ENCODE measurements at regions not wholly inside any gene's neighbourhood (a gene's known extent, or its start where the extent isn't known, plus 50 kb on each side); places are given as distances from the start of the nearest gene placed in this dataset.

GRCh38 chr1:212207822-212208520, 77.2 kb upstream of the PPP2R5A start:
- no peaks in the 10 kb centered on the region for H3K36me3 Mint-ChIP-seq

GRCh38 chr1:212208978-212209644, 76.1 kb upstream of the PPP2R5A start:
- no peak overlapping the region for H3K27ac Mint-ChIP-seq
- no peak for ATAC-seq

More at GRCh38 chr1:212207822-212208520, 77.2 kb upstream of the PPP2R5A start:
- Mint-ChIP-seq H3K4me3 (no peak overlapping the region), H3K27ac (no peak overlapping the region), H3K9me3 (no peaks in the 10 kb centered on the region), H3K4me1 (no peaks in the 10 kb centered on the region)
- DNase-seq (ENCODE audit: low spot score in 2 of 2) (no peak), ATAC-seq (no peak)

GRCh38 chr1:212211371-212211770, 73.8 kb upstream of the PPP2R5A start:
- H3K27ac Mint-ChIP-seq: no peak overlapping the region
- ATAC-seq: no peak

More at GRCh38 chr1:212208978-212209644, 76.1 kb upstream of the PPP2R5A start:
- Mint-ChIP-seq H3K4me1 (no peaks in the 10 kb centered on the region), H3K4me3 (no peak overlapping the region), H3K9me3 (no peaks in the 10 kb centered on the region), H3K36me3 (no peaks in the 10 kb centered on the region)
- no peak for DNase-seq (ENCODE audit: low spot score in 2 of 2)

GRCh38 chr1:212212343-212212742, 72.9 kb upstream of the PPP2R5A start:
- H3K4me3 Mint-ChIP-seq: no peak overlapping the region
- no peaks in the 10 kb centered on the region for H3K9me3 Mint-ChIP-seq
- ATAC-seq (no peak), DNase-seq (ENCODE audit: low spot score in 2 of 2) (no peak)
- no peaks in the 10 kb centered on the region for H3K4me1 Mint-ChIP-seq
- no peak overlapping the region for H3K27ac Mint-ChIP-seq
- no peaks in the 10 kb centered on the region for H3K36me3 Mint-ChIP-seq

More at GRCh38 chr1:212211371-212211770, 73.8 kb upstream of the PPP2R5A start:
- H3K4me1 Mint-ChIP-seq: no peaks in the 10 kb centered on the region
- DNase-seq (ENCODE audit: low spot score in 2 of 2): no peak
- H3K9me3 Mint-ChIP-seq: no peaks in the 10 kb centered on the region
- H3K36me3 Mint-ChIP-seq: no peaks in the 10 kb centered on the region
- H3K4me3 Mint-ChIP-seq: no peak overlapping the region

- Mint-ChIP-seq H3K27ac (peak overlapping the region; percentile 26), H3K4me3 (no peak overlapping the region), H3K4me1 (no peaks in the 10 kb centered on the region), H3K9me3 (no peaks in the 10 kb centered on the region), H3K36me3 (no peaks in the 10 kb centered on the region)
- ATAC-seq: no peak
- DNase-seq (ENCODE audit: low spot score in 2 of 2): no peak
These were observed 72.3 kb upstream of the PPP2R5A start for GRCh38 chr1:212212906-212213305.

GRCh38 chr1:212213784-212214183, 71.4 kb upstream of the PPP2R5A start:
- H3K4me1 Mint-ChIP-seq: peaks cover 9% of the 10 kb centered on the region
- H3K9me3 Mint-ChIP-seq: no peaks in the 10 kb centered on the region
- H3K36me3 Mint-ChIP-seq: no peaks in the 10 kb centered on the region

GRCh38 chr1:212214325-212214724, 70.9 kb upstream of the PPP2R5A start:
- Mint-ChIP-seq H3K27ac (no peak overlapping the region), H3K36me3 (no peaks in the 10 kb centered on the region), H3K4me1 (peaks cover 14% of the 10 kb centered on the region), H3K4me3 (no peak overlapping the region), H3K9me3 (no peaks in the 10 kb centered on the region)
- ATAC-seq (no peak), DNase-seq (ENCODE audit: low spot score in 2 of 2) (no peak)

More at GRCh38 chr1:212213784-212214183, 71.4 kb upstream of the PPP2R5A start:
- DNase-seq (ENCODE audit: low spot score in 2 of 2) (no peak), ATAC-seq (no peak)
- Mint-ChIP-seq H3K27ac (no peak overlapping the region), H3K4me3 (no peak overlapping the region)

GRCh38 chr1:212215910-212216309, 69.3 kb upstream of the PPP2R5A start:
- H3K36me3 Mint-ChIP-seq: no peaks in the 10 kb centered on the region
- H3K27ac Mint-ChIP-seq: no peak overlapping the region
- DNase-seq (ENCODE audit: low spot score in 2 of 2) (no peak), ATAC-seq (no peak)
- H3K4me3 Mint-ChIP-seq: no peak overlapping the region
- H3K9me3 Mint-ChIP-seq: no peaks in the 10 kb centered on the region
- peaks cover 19% of the 10 kb centered on the region for H3K4me1 Mint-ChIP-seq

GRCh38 chr1:212217633-212218032, 67.6 kb upstream of the PPP2R5A start:
- H3K27ac Mint-ChIP-seq: no peak overlapping the region
- H3K9me3 Mint-ChIP-seq: no peaks in the 10 kb centered on the region

GRCh38 chr1:212218065-212218464, 67.1 kb upstream of the PPP2R5A start:
- Mint-ChIP-seq H3K27ac (no peak overlapping the region), H3K4me3 (no peak overlapping the region), H3K4me1 (peaks cover 19% of the 10 kb centered on the region), H3K9me3 (no peaks in the 10 kb centered on the region), H3K36me3 (no peaks in the 10 kb centered on the region)
- DNase-seq (ENCODE audit: low spot score in 2 of 2): no peak
- ATAC-seq: no peak

More at GRCh38 chr1:212217633-212218032, 67.6 kb upstream of the PPP2R5A start:
- DNase-seq (ENCODE audit: low spot score in 2 of 2) (no peak), ATAC-seq (no peak)
- peaks cover 19% of the 10 kb centered on the region for H3K4me1 Mint-ChIP-seq
- no peak overlapping the region for H3K4me3 Mint-ChIP-seq
- no peaks in the 10 kb centered on the region for H3K36me3 Mint-ChIP-seq

GRCh38 chr1:212218911-212219310, 66.3 kb upstream of the PPP2R5A start:
- peak; percentile 98 for ATAC-seq
- Mint-ChIP-seq H3K27ac (peak overlapping the region; percentile 66), H3K36me3 (no peaks in the 10 kb centered on the region), H3K4me3 (peak overlapping the region; percentile 13), H3K4me1 (peaks cover 21% of the 10 kb centered on the region), H3K9me3 (no peaks in the 10 kb centered on the region)
- no peak for DNase-seq (ENCODE audit: low spot score in 2 of 2)

- Mint-ChIP-seq H3K27ac (peak overlapping the region; percentile 66), H3K4me3 (peak overlapping the region; percentile 13), H3K4me1 (peaks cover 30% of the 10 kb centered on the region), H3K36me3 (no peaks in the 10 kb centered on the region), H3K9me3 (no peaks in the 10 kb centered on the region)
- DNase-seq (ENCODE audit: low spot score in 2 of 2) (no peak), ATAC-seq (no peak)
These were observed 65.3 kb upstream of the PPP2R5A start for GRCh38 chr1:212219679-212220463.

- ATAC-seq: no peak
- Mint-ChIP-seq H3K27ac (no peak overlapping the region), H3K36me3 (no peaks in the 10 kb centered on the region), H3K9me3 (no peaks in the 10 kb centered on the region), H3K4me1 (peaks cover 46% of the 10 kb centered on the region), H3K4me3 (no peak overlapping the region)
- no peak for DNase-seq (ENCODE audit: low spot score in 2 of 2)
These were observed 63.4 kb upstream of the PPP2R5A start for GRCh38 chr1:212221801-212222200.

- no peak for ATAC-seq
These were observed 61.1 kb upstream of the PPP2R5A start for GRCh38 chr1:212224102-212224501.

GRCh38 chr1:212225416-212225815, 59.8 kb upstream of the PPP2R5A start:
- Mint-ChIP-seq H3K4me3 (peak overlapping the region; percentile 47), H3K9me3 (no peaks in the 10 kb centered on the region)

More at GRCh38 chr1:212224102-212224501, 61.1 kb upstream of the PPP2R5A start:
- Mint-ChIP-seq H3K4me1 (peaks cover 35% of the 10 kb centered on the region), H3K4me3 (peak overlapping the region; percentile 47), H3K27ac (peak overlapping the region; percentile 13), H3K9me3 (no peaks in the 10 kb centered on the region), H3K36me3 (no peaks in the 10 kb centered on the region)
- no peak for DNase-seq (ENCODE audit: low spot score in 2 of 2)

More at GRCh38 chr1:212225416-212225815, 59.8 kb upstream of the PPP2R5A start:
- DNase-seq (ENCODE audit: low spot score in 2 of 2) (peak; percentile 22 to 74), ATAC-seq (peak; percentile 91)
- H3K36me3 Mint-ChIP-seq: no peaks in the 10 kb centered on the region
- peak overlapping the region; percentile 77 for H3K27ac Mint-ChIP-seq
- H3K4me1 Mint-ChIP-seq: peaks cover 37% of the 10 kb centered on the region

All from stimulated activated effector memory CD8-positive, alpha-beta T cell treated with anti-CD3 and anti-CD28 coated beads, Interleukin-12 subunit alpha, Interleukin-12 subunit beta, amount 100 ng/mL, for 72 hours (primary cell).